HUDEP-2 (cell line): ENCODE measurements at regions not wholly inside any gene's neighbourhood (a gene's known extent, or its start where the extent isn't known, plus 50 kb on each side); places are given as distances from the start of the nearest gene placed in this dataset.

Experiments used
- DNase-seq, 76 experiments: peaks; one replicate each; lab custom pipeline; 2025; ENCODE audit not compliant: unreplicated experiment in 76 of 76; lab: John Stamatoyannopoulos, UW

DNA sequence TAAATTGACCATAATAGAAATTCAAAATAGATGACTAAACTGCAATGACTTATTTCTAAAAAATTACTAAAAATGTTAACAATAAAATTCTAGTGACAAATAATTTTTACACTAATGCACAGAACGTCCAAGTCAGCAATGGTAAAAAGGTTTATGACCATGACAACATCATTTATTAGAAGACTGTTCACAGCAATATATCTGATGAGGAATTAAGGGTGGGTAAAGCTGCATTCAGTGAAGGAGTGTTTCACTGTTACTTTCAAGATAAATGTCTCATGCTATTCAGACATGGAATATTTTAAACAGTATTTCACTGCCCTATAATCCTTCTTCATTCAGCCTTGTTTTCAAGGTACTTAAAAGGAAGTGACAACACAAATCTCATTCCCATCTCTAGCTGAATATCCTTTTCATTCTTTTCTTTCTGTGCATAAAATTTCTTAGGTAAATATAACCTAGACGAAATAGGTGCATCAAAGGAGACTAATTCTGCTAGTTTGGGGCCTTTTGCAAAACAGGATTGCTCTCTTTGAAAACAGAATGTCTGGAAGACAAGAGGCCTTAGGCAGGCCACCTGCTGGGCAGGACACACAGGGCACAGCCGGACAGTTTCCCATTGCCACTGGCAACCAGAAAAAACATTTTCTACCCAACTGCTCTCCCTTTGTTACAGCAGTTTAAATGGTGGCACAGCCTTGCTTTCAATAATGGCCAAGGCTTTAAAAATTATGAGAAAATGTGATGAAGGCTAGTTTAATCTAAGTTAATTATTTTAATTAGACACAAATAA, 600.3 kb downstream of the SPRY1 start:
- no peak for DNase-seq

DNA sequence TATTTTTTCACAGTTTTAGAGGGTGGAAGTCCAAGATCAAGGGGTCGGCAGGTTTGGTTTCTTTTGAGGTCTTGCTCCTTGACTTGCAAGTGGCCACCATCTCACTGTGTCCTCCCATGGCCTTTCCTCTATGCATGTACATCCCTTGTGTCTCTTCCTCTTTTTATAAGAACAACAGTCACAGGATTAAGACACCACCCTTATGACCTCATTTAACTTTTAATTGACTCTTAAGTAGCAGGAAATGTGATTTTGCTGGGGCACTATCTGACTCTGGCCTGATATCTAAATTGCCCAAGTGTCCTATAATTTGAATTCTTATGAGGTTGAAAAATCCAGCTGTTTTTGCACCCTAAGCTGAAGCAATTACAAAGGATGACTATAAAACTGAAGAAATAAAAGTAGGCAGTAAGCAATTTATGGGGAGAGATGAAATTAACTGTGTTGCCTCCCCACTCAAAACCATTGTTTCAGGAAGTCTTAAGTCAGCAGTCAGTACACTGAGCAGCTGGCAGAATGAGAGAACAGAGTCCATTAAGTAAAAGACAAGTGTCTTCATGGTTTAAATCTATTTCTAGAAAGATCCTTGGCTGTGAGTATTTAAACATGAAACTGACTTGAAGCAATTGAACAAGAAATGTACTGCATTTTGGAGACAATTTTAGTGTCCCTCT, 601.3 kb downstream of the SPRY1 start:
- peak in 1 of 76 experiments; percentile 6 for DNase-seq

DNA sequence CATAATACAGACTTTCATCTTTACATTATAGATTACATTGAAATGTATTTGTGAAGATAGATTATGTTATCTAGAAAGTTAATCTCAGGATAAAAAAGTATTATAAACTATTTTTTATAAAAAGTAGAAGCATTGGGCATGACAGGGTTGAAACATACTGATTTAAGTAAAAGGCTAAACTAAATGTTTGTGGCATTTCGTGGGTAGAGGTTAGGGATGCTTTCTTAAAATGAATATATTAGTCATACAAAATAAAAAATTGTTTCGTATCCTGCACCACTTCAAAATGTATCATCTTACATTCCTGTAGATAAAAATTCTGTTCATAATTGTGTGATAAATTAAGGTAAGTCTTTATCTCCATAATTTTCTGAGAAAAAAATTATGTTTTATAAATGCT, 603.6 kb downstream of the SPRY1 start:
- no peak for DNase-seq

DNA sequence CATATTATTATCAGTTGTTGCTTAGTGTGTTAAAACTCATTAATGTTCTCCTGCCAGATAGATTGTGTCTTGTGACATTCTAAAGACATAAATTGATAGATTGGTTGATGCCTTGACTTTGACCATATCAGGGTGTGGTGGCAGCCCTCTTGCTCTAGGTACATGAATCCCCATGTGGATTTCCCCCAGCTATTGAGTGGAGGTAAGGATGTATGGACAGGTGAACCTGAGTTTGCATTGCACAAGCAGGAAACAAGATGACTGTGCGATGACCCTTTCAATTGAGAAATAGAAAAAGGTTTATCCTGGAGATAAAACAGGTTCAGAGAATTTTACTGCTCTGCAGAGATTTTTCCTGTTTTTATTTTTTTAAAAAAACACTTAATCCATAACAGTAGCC, 619.2 kb downstream of the SPRY1 start:
- DNase-seq: no peak

DNA sequence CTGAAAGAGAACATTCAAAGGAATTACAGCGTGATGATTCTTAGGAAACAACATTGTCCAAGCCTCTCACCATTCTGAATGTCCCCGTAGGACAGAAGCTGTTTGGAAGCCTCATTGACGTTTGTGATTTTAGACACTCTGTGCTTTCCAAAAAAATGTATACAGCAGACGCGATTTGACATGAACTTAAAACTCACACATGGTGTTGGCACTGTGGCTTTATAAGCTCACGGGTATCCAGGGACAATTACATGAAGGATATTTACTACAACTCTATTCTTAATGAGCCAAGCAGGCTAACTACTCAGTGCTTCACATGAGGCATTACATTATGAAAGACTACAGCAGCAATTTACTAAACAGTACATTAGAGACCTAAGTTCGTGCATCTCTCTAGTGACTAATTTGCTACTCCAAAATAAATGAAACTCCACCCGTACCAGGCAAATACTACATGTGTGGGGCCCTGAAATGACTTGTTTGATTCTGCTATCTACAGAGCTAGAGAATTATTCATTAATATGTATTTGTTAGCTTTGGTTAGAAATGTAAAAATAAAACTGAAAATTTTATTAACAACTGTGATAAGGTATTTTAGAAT, 620.7 kb downstream of the SPRY1 start:
- DNase-seq: no peak

DNA sequence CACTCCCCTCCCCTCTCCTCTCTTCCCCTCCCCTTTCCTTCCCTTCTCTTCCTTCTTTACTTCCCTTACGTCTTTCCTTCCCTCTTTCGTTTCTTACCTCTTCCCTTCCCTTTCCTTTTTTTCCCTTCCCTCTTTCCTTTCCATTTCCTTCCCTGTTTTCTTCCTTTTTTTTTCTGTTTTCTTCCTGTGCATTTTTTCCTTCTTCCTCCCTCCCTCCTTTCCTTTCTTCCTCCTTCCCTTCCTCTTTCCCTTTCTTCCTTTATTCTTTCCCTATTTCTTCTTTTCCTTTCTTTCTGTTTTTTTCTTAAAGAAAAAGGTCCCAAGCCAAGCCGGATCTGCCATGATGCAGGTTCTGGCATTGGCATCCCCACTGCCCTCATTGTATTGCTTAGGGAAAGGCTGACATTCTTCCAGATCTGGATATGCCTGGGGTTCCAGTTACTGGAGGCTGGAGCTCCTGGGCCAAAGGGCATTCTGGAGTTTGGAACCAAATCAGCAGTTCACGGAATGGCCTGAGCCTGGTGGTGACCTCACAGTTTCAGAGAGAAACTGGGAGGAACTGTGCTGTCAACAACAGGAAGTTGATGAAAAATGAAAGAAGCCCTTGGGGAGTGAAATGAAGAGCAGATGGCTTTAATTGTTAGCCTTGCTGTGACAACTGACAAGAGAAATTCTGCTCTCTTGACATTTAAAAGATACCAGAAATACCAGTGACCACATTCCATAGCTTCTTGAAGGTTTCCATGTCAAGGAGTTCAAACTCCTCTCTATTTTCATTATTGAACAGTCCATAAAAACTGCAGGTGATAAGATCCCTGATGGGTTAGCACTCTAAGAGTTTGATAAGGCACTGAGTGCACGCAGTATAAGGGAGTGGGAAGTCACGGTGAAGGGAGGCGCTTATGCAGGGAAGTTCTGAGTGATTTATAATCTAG, 622.1 kb downstream of the SPRY1 start:
- no peak for DNase-seq

DNA sequence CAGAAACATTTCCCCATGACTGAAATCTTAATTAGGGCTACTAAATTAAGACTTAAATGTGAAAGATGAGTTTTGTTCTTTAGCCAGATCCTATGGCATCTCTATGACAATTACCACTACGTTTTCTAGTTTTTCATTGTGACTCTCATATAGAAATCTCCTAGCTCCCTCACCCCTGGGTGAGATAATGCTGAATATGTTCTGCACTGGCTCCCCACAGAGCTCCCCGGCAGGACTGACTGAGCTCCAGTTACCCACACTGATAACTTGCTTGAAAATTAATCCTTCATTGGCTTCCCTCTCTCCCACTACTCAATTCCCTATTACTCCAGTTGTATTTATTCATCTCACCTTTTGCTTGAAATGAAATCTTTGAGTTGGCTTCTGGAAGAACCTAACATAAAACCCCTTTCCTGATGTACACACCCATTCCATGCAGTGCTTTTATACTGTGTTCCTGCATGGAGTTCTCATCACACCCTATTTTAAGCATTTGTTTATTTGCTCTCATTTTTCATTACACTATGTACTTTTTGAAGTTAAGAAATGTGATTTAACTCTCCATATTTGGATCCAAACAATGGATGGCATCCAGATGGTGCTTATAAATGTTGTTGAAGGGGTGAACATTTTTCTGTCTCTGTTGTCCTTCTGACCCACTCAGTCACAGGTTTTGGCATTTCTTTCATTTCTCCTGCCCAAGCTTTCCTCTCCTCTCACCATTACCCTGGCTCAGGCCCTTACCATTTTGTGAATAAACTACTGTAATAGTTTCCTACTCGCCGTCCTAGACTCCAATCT, 623.4 kb downstream of the SPRY1 start:
- DNase-seq: no peak

DNA sequence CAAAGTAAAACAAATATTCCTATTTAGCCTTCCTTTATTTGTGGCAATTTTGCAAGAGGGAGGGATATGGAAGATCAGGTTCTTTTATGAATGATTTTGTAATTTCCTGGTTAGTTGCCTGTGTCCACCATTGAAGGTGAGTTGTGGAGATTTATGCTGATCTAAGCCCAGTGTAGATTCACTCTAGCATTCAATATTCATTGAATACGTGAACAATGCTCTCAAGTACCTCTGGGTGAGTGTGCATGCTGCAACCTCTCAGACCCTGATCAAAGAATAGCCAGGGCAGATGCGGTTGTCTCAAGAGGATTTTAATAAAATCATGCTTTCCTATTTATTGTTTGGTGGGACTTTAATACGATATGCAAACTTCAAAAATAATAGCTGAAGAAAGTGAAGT, 628.4 kb downstream of the SPRY1 start:
- DNase-seq: no peak

DNA sequence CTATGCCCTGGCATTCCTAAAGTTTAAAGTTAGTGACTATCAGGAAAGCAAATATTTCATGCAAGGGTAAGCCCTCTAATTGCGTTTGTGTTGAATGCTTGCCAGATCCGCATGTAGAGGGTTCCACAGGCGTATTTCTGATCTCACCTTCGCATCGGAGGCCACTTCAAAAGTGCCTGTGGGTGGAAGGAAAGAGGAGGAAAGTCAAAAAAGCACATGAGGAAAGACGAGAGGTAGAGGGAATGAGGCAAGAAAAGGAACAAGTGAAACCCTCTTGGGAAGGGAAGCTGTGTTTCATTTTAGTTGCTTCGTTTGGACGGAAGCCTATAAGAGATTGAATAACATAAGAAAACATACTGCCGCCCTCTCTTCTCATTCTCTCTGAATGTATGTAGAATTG, 628.8 kb downstream of the SPRY1 start:
- DNase-seq: no peak

DNA sequence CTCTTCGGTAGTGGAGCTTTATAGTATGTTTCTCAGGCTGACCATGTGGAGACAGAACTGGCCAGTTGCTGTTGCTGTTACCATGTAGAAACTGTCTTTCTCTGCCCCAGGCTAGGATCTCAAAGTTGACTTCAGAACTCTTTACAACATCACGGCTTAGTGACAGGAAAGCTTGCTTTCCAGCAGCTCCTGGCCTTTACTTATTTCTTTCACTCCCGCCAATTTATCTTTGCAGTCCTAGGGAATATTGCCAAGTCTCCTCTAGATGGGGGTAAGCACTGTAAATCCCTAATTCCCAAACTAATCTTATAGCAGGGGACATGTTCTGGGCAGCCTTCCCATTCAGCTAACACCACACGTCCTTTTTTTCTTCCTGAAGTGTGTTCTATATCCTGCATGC, 631.6 kb downstream of the SPRY1 start:
- no peak for DNase-seq

DNA sequence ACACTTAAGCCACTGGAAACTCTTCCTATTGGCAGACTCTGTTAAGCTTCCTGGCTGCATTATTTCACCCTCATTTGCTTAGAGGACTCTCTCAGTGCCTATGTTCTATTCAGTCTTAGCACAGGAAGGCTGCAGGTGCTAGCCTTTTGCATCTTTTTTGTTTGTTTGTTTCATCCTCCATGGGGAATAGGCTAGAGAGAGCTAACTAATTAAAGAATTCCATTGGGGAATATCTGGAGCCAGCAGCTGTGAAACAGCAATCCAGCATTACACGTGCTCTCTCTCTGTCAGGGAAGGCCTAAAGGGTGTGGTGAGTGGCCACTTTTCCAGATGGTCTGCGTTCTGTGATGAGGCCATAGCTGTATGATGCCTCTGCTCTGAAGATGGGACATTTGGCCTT, 633.6 kb downstream of the SPRY1 start:
- DNase-seq: no peak

DNA sequence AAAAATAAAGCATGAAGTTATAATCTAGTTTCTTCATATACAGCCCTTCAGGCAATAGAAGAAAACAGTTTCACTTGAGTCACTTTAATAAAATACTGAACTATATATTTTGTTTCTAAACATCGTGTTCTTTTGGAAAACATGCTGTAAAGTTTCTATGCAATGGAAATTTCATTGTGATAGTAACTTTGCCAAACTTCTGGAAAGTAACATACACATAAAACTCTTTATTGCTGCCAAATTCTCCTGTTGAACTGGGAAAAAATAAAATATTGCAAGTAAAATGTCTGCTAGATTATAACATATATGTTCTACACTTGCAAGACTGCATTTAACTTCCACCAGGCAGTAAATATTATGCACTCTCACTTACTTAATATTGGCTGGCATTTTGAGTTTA, 635.4 kb downstream of the SPRY1 start:
- no peak for DNase-seq

DNA sequence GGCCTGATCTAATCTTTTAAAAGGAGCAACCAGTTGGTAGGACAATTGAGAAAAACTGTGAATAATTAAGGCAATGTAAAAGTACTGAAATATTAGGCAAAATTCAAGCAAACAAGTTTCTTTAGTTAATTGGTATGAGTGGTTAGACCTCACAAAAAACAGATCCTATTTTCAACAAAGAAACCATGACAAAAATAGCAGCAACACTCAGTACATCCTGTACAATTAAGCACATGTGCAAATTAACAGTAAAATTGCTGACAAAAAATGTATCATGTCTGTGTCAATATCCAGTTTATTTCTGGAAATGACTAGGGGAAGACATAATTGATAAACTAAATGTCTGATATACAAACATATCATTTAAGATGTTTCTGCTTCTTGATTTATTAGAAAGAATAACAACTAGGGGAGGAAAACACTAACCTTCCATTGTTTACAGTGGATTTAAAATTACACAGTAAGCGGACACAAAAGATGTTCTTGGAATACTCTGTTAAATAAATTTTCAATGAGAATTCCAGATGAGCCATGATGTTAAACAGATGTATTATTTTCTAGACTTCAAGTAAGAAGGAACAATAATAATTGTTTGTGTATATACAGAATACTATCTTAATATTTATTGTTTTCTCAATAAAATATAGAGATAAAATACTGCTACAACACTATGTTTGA, 638.9 kb downstream of the SPRY1 start:
- DNase-seq: no peak

DNA sequence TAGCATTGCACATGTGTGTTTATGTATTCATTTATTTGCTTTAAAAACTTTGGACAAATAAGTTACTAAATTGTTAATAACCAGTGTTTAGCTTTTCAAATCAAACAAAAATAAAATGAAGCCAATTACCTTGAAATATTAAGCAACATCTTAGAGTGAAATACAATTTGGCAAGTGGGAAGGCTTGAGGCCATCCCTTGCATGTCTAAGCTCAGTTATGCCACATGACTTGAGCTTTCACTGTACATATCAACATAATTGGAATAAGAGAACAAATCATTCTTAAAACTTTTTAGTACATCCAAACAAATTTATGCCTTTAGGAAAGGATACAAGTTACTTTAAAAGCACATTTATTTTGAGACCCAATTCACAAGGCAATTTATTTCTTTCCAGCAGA, 640.6 kb downstream of the SPRY1 start:
- no peak for DNase-seq

DNA sequence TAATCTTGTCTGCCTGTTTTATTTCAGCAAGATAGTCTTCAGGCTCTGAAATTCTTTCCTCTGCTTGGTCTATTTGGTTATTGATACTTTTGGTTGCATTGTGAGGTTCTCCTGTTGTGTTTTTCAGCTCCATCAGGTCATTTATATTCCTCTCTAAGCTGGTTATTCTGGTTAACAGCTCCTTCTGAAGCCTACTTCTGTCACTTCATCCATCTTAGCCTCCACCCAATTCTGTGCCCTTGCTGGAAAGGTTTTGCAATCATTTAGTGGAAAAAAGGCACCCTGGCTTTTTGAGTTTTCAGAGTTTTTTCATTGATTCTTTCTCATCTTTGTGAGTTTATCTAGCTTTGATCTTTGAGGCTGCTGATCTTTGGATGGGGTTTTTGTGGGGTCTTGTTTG, 647.7 kb downstream of the SPRY1 start:
- DNase-seq: no peak

DNA sequence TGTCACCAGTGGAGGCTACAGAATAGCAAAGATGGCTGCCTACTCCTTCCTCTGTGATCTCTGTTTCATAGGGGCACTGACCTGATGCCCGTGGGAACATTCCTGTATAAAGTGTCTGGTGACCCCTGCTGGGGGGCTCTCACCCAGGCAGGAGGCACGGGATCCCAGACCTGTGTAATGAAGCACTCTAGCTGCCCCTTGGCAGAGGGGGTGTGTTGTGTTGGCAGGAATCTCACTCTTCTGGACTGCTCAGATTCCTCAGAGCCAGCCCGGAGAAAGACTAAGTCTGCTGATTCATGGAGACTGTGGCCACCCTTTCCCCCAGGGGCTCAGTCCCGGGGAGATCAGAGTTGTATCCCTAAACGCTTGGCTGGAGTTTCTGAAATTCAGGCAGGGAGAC, 648.3 kb downstream of the SPRY1 start:
- no peak for DNase-seq

DNA sequence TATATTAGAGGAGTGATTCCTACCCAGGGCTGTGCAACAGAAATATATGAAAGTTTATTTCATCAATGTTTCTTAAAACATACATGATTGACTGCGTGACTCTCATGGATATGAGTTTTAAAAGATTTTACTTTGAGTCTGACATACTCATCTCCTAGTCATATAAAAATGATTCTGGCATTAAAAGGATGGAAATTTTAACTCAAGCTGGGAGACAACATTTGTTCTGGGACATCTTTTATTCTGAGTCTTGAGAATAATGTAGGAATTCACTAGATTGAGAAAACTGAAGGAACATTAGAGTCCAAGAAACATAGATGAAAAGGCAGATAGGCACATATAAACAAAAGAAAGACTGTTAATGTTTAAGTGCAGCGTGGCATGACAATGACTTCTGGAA, 649.6 kb downstream of the SPRY1 start:
- no peak for DNase-seq

DNA sequence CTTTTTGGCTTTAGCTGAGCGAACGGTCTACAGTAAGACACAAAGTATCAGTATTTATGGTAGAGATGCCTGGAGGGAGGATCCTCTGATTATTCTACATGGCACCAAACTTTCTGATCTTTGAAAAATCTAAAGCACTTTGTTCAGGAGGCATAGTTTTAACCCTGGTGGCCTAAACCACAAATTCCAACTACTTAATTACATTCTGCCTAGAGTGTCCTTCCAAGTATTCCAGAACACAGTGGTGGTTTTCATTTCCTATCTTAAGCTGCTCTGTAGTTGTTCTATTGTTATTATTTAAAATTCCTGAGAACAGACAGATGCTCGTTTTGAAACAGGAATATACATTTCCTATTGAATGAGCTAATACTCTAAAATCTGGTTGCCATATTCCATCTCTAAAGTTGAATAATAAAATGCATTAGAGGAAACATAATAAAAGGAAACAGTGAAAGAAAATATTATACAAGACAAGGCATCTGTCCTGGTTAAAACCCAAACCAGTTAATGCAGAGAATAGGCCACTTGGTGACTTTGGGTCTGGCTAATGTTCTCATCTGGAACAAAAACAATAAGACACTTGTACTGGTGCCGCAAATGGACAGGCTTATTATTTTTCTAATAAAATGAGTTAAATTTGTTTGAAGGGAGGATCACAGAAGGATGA, 657.4 kb downstream of the SPRY1 start:
- DNase-seq: no peak

DNA sequence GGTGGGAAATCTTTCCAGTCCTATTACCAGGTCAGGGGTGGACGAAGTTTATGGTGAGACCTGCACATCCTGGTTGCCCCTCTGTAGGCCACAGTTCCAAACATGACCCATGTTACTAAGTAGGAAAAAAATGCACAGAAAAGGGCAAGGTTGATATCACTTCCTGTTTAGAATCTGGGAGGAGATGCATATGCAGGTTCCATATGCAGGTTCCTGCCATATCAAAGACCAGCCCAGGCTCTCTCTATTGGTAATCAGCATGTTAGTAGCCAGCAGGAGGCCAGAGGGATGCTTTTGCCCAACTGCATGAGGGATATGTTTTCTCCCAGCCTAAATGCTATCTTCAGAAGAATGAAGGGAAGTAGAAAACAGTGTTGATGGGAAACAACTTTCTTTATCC, 657.2 kb downstream of the ANKRD50 start:
- DNase-seq: no peak
